HG02623 (cell line): ENCODE measurements at regions not wholly inside any gene's neighbourhood (a gene's known extent, or its start where the extent isn't known, plus 50 kb on each side); places are given as distances from the start of the nearest gene placed in this dataset.

Experiments used
- ATAC-seq: cut with Tn5 transposase; IDR thresholded peaks from one replicate; pipeline ENCODE4 v1.9.1; 2021; ENCODE audit warnings: moderate library complexity; ENCODE audit not compliant: unreplicated experiment

DNA sequence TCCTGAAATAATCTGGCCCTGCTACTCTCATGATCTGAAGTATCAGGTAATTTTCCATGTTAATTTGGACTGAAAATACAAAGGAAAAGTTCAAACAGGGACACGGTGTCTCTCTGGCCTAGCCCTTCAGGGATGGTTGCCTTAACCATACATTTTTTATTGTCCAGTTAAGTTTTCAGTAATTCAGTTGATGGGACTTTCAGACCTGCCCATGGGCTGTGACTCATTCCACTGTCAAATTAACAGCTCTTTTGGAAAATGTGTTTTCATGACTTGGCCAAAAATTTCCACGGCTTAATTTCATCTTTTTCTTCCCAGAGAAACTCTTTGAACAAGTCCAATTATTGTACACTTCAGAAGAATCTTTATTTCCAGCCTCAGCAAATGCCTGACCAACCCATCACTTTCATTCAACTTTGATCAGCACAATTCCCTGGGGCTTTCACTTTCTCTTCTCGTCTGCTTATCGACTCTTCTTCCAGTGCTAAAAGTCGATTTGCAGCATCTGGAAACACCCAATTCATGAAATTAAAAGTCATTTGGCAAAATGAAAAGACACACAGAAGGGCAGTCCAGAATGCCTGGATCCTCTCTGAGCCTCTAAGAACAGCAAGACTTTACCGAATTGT is 293.9 kb downstream of the RAB28 start:
- ATAC-seq, result no peak

DNA sequence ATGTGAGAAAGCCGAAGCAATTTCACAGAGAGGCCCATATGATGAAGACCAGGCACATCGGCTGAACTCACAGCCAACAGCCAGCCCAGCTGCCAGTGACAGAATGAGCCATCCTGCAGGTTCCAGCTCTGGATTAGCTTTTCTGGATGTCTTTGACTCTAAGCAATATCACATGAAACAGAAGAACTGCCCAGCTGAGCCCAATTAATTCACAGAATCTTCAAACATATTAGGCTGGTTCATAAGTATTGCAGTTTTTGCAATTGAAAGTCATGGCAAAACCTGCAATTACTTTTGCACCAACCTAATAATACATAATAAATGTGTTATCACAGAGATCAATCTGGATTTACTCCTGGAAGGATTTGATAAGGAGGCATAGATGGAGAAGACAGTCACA is 299.9 kb downstream of the RAB28 start:
- no peak for ATAC-seq

DNA sequence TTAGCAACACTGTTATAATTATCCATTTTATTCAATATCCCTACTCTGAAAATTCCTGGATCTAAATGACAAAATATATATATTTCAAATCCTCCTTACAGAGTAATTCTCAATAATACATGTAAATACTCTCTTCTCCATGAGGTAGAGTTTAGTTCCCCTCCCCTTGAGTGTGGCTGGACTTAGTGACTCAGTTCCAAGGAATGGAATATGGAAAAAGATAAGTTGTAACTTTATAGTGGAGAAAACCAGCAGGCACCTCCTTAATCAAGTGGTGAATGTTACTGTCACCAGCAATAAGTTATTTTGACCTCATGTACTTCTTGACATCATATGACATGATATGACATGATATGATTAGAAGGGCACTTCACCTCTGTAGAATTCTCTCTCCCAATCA is 302.0 kb downstream of the RAB28 start:
- ATAC-seq, result no peak

DNA sequence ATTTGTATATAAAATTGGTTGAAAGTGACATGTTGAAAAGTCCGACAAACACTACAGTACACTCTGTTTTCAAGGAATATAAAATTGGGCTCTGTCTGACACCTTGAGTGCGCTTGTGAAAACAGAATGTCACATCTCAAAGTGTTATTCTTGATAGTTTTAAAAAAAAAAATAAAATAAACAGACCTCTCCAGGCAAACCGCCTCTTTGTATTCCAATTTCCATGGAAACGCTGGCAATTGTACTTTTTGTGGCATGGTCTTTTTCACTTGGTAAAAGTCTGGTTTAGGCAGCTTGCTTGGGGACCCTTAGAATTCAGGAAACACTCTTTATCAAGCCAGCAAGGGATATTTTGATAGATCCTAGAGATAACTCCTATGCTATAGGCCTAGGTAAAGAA is 302.5 kb downstream of the RAB28 start:
- no peak for ATAC-seq

DNA sequence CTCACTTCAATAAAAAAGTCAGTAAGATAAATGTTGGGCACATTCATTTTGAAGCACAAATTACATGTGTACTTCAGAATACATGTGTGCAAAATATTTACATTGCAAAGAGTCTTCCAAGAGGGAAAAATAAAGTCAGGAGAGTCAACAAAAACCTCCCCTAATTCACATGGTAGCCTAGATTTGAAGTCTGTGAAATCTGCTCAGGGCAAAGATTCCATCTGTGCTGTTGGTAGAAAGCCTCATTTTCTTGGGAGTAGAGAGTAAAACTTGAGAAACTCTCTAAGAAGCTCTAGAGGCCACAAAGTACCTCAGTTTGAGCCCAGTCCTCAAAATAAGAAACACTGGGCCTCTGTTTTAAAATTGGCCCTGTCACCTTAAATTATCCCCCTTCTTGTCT is 303.4 kb downstream of the RAB28 start:
- ATAC-seq, result no peak

DNA sequence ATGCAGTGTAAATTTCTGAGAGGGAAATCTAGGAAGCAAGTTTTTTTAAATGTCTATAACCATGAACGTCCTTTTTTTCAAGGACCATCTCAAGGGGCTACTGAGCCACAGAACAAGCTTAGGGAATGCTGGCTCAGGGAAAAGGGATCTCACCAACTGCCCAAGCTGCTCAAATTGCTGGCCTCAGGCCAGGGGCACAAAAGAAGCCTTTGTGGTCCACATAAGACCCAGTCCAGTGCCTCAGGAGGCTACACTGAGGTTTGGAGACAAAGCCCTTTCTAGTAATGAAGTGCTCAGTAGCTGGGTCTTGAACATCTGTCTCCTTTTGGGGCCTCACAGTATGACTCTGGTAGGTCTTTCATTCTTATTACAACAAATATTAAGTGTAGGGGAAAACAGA is 305.5 kb downstream of the RAB28 start:
- ATAC-seq, result no peak

DNA sequence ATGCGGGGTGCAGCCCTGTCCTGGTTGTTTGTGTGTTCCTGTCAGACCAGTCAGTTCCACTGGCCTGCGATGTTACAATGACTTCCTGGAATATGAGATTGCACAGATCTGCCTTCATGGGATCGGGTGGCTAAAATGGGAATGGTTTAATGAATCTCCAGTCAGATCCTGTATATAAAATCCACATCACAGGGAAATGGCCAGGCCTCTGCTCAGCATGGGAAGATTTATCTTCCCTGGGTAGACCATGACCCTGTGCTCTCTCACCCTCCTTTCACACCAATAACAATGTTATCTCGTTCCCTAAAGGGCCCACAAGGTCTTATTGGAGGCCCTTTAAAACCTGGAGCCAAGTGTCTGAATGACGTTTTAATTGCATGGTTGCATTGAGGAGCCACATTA is 307.4 kb downstream of the RAB28 start:
- no peak for ATAC-seq

DNA sequence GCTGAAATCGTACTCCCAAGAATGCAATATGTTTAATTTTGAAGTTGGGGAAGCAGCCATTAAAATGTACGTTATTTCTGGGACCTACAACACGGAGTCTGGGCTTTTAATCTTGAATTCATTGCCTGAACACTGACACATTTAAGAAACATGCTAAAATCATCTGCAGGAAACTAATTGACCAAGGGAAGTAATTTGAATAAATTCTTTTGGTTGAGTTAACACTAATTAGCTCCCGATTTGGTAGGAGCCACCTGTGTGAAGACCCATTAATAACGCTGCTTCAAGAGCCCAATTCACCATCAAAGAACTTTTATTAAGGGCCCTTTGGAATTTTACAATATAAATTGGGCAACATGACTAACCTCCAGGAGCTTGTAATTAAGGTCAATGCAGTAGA is 309.2 kb downstream of the RAB28 start:
- ATAC-seq, result no peak

DNA sequence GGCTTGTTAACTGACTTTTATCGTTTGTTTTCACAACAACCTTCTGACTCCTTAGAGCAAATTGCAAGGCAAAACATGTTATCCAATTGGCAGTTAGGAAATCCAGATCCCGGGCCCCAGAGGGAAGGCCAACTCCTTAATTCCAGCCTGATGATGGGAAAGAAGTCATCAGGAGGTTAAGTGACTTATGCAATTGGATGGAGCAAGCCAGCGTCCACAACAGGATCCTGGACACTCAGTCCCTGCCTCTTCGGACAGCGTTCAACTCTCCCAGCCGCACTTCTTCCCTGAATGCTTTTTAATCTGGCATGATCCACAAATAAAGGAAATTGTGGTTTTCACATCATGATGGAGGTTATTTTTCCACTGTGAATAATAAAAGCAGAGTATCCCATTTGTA is 310.1 kb downstream of the RAB28 start:
- no peak for ATAC-seq

DNA sequence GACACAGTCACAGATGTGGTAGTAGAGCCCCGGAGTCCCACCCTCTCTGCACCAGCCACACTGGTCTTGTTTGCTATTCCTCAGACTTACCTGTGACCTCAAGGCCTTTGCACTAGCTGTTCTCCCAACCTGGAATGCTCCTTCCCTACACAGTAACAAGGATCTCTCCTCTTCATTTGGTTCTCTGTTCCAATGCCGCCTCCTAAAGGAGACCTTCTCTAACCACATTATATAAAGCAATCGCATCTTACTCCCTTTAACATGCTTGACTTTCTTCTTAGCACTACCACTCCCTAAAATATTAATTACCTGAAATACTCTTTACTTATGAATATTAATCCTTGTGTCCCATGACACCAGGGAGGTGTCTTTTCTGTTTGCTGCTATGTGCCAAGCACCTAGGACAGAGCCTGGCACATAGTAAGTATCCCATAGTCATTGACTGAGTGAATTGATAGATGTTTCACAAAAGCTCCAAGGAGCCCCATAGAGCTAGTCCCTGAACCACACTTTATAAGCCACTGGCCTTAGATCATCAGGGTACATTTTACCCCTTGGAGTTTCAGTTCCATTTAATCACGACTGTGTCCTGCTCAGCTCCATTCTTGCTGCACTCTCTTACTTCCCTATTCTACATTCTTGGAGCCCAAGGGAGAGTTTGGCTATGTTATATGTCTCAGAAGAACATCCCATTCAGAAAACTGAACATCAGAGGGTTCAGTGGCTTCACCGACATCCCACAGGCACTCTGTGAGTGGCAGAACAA is 312.7 kb downstream of the RAB28 start:
- no peak for ATAC-seq

DNA sequence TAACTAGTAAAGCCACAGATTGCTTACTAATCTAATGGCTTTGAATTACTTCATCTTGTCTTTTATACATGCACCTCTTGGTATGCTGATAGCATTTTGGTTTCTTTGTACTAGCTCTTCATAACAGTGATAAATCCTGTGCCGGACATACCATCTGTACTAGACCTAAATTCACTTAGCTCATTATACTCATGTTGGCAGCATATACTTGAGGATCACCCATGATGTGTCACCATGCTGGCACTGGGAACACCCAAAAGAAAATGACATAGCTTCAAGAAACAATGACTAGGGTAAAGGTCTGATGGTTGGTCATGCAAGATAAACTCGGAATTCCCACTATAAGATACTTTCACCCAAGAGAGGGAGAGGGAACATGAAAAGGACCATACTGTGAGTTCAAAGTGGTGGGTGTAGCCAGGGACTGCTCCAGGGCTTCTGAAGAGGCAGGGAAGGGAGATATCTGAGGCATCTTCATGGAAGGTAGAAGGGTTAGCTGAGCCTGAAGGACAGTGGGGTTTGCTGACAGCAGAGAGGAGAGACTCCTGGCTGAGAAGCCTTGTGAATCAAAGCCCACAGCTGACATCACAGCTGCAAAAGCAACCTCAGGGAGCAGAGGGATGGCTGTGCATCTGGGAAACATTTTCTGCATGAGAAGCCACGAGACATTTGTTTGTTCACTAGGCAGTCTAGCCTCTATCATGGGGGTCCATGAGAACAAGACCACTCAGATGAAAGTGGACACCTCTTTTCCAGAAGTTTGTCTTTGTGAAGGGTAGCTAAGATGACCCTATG is 314.2 kb downstream of the RAB28 start:
- no peak for ATAC-seq

DNA sequence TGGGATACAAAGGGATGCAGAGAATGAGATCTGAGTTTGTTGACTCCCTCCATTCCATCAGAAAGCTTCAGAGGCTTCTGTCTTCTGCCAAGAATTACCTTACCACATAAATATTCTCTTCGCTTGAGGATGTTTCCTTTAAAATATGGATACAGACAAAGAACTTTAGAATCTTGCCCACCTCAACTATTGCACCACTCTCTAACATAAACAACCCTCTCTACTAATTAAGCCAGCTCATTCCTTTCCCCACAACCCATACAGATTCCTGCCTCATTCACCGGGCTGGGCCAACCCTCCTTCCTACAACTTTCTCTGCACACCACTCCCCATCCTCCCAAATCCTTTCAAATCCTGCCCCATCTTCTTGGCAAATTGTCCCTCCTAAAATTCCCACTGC is 315.8 kb downstream of the RAB28 start:
- ATAC-seq, result no peak

DNA sequence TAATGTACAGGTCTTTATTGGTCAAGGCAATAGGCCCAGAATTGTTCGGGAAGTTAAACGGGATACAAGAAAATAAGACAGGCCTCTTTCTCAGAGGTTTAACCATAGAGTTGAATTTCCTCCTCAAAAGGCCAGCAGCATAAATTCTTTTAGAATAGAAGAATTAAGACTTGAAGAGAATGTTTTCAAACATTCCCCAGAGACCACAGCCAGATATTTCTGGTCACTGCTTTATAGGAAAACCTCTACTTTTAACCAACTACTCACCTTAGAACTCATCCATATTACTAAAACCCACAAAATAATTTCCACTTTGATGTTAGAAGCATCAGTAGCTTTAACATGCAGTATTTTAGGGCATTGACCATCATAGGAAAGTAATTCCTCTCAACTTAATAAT is 317.9 kb downstream of the RAB28 start:
- ATAC-seq, result no peak

DNA sequence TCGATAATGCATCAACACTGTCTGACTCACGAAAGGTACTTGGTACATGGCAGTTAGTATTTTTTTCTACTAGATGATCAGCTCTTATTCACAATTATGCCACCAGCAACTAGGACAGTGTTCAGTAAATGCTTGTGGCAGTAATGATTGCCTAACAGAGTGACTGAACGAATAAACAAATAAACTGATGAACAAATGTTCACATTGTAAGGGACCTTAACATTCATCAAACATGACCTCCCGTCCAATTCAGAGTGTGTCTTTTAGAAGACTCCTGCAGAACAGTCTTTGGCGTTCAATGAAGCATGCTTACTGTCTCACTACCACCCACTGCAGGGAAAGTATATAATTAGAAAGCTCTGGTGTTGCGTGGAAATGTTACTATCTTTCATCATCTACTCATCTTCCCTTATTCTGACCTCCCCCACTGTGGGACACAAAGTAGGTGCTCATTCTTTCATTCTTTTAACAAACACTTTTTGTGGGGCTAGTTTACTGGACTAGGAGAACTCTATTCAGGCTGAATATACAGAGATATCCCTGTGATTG is 319.3 kb downstream of the RAB28 start:
- ATAC-seq, result no peak

DNA sequence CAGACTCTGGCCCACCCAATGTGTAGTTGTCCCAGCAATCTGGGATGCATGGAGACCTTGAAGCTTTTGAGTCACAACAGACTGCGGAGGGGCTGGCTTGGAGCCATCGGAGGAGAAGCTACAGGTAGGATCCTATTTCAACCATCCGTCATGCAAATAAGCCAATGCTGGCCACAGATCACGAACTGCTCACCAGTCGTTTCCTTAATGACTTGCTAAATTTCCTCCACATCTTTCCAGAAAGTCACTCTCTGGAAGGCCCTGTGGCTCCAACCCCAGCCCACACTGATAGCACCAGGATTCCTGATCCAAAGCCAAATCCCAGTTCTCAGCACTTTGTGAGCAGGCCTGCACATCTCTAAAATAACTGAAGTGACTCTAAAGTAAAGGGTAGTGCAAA is 321.3 kb downstream of the RAB28 start:
- no peak for ATAC-seq

DNA sequence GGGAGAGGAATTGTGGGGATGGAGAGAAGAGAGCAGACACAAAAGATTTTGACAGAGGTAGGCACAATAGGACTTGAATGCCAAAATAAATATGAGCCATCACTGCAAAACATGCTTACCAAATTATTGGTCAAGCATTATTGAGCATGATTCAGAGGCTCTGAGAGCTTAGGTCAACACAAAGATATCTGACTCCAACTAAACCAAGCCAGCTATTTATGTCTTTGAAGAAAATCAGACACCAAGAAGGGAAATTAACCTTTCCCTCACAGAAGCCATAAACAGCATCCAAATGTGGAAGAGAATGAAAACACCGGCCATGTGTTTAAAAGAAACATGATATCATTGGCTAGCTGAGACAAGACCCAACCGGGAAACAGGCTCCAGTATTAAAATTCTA is 323.2 kb downstream of the RAB28 start:
- no peak for ATAC-seq

DNA sequence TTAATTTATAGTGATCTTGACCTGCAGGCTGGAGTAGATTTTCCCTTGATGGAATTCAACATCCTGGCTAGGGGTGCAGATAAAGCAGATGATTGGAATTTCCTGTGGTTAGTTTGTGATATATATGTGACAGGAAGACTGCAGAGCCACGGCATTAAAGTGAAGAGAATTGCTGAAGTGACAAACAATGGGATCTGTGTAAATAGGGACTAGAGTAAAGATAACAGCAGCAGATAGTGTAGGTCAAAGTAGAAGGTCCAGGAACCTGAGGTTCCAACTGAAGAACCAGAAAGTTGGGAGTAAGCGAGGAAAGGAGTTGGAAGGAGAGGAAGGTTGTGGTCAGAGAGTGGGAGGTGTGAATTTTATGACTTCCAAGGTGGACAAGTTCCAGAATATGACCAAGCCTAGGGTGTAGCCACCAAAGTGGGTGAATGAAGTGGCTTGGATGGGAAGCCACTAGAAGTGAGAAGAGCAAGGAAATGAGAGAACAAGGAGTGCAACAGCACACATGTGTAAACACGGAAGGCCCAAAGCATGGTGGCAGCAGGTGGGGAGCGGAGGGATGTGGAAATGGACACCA is 325.0 kb downstream of the RAB28 start:
- ATAC-seq, result no peak

DNA sequence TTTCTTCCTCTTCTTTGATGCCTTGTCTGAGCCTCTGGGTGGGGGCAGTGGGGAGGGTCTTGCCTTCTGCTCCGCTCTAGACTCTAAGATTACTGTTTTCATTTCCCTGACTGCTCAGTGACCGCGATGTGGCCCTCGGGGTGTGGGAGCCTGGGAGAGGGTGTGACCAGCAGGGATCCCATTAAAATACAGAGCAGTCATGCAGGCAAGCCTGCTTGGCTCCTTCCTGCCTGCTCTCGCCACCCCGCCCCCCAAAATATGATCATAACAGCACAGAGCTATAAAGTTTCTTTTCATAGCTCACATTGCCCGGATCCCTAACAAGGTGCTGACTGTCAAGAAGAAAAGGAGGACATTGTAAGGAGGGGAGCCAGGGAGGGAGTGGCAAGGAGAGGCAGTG is 332.9 kb downstream of the RAB28 start:
- ATAC-seq, result no peak

DNA sequence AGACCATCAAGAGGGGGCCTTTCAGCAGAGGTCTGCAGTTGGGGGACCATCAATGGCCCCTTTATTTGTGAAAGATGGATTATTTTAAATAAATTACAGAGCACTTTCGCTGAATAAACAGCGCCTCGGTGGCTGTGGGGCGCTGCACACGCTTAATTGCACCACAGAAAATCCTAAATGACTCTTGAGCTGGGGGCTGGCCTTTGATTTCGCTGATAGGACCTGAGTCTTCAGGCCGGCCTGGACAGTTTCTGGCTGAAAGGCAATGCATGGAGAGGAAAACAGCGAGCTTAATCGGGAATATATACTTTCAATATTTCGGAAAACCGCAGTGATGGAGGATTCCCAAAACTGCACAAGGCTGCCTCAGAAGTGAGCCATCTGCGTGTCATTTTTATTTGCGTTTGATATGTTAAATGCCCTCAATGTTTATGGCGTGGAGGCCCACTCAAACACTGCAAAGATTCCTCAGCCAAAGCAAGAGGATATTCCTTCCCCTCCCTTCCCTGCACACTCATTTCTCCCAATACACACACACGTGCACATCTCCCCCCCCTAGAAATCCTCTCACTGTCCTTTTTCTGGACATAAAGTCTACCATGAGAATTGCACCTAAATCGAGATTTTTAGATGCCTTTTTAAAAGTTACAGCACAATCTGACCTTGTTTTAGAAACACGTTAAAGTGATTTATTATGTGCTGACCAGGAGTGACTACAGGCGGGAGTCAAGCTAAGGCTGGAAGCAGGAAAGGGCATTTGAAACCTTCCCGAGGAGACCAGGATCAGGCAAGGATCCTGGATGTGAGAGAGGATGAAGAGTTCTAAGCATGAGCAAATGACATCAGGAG is 340.7 kb downstream of the RAB28 start:
- ATAC-seq, result no peak

DNA sequence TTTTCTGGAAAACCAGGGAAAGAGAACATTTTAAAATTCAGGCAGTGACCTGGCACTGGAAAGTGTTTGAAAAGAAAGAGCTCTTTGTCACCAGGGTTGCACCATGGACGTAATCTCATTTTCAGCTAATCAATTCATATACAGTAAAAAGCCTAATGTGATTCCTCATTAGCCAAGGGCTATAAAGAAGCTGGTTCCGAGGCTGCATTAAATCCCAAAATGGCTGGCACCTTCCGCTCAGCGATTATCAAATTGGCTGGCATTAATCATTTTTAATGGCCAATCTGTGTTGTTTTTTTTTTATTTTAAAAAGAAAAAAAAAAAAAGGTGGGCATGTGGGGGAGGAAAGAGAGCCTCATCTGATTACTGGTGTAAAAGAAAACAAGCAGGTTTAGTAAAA is 341.4 kb downstream of the RAB28 start:
- ATAC-seq, result no peak

DNA sequence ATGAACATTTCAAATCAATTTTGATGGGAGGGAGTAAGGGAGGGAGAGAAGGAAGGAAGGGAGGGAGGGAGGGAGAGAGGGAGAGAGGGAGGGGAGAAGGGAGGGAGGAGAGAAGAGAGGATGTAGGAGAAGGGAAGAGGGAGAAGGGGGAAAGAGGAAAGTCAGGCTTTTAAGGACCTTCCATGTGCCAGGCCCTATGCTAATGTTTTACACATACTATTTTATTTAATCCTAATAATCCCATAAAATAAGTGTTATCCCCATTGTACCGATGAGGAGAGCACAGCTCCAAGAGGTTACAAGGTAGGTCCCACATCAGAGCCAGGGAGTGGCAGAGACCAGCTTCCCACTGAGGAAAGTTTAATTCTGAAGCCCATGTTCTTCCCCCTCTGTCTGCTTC is 341.9 kb downstream of the RAB28 start:
- ATAC-seq, result no peak
